Neural cell (in vitro differentiated cells): ENCODE measurements at regions not wholly inside any gene's neighbourhood (a gene's known extent, or its start where the extent isn't known, plus 50 kb on each side); places are given as distances from the start of the nearest gene placed in this dataset.
"Not testable (repeated sequence)": the region's sequence is repeated elsewhere in the genome, so short reads cannot be mapped to it uniquely, and the experiment has no call there.

Experiments used
- H2AFZ ChIP-seq: fragments of 200-600, 300-800 bp; sonication (generic), shearing (Covaris generic); 2 replicates; pipeline ENCODE4 v1.6.0; 2014; ENCODE audit warnings: low read depth, mild to moderate bottlenecking, antibody characterized with exemption, low read length, moderate library complexity
- H3F3A ChIP-seq: fragments of 200-600 bp; shearing (Covaris generic); 2 replicates; pipeline ENCODE4 v1.6.1; 2016; ENCODE audit warnings: mild to moderate bottlenecking, moderate library complexity, mixed read lengths, antibody characterized with exemption, low read length; ENCODE audit not compliant: insufficient read depth, poor library complexity, severe bottlenecking
- H3K27ac ChIP-seq: fragments of 200-600, 300-800 bp; sonication (generic), shearing (Covaris generic); 2 replicates; pipeline ENCODE4 v1.5.1; 2014; ENCODE audit warnings: mild to moderate bottlenecking, low read length, moderate library complexity
- H3K27me3 ChIP-seq: fragments of 300-800, 200-600 bp; sonication (generic), shearing (Covaris generic); 2 replicates; pipeline ENCODE4 v1.6.0; 2014; ENCODE audit warnings: mild to moderate bottlenecking, low read depth, low read length, moderate library complexity; ENCODE audit not compliant: insufficient read depth
- H3K36me3 ChIP-seq: fragments of 300-800, 200-600 bp; sonication (generic), shearing (Covaris generic); 2 replicates; pipeline ENCODE4 v1.5.1; 2014; ENCODE audit warnings: mild to moderate bottlenecking, antibody characterized with exemption, low read length, moderate library complexity; ENCODE audit not compliant: insufficient read depth
- H3K4me2 ChIP-seq: fragments of 300-800, 200-600 bp; sonication (generic), shearing (Covaris generic); 2 replicates; pipeline ENCODE4 v1.6.0; 2014; ENCODE audit warnings: mild to moderate bottlenecking, low read length
- H3K4me3 ChIP-seq: fragments of 300-800, 200-600 bp; sonication (generic), shearing (Covaris generic); 2 replicates; pipeline ENCODE4 v1.5.1; 2014; ENCODE audit warnings: mild to moderate bottlenecking, low read length, moderate library complexity
- H3K79me2 ChIP-seq: fragments of 200-600 bp; shearing (Covaris generic); replicated peaks from 2 replicates; pipeline ENCODE4 v1.6.0; 2014; ENCODE audit warnings: mild to moderate bottlenecking, low read length, moderate library complexity; ENCODE audit not compliant: insufficient read depth
- H3K9ac ChIP-seq: fragments of 300-800, 200-600 bp; sonication (generic), shearing (Covaris generic); 2 replicates; pipeline ENCODE4 v1.6.1; 2016; ENCODE audit warnings: mild to moderate bottlenecking, low read length, mixed read lengths
- H3K9me2 ChIP-seq: fragments of 200-600 bp; shearing (Covaris generic); 2 replicates; pipeline ENCODE4 v1.6.1; 2016; ENCODE audit warnings: mild to moderate bottlenecking, low read length, mixed read lengths; ENCODE audit not compliant: insufficient read depth
- H3K9me3 ChIP-seq: fragments of 200-600, 300-800 bp; sonication (generic), shearing (Covaris generic); 2 replicates; pipeline ENCODE4 v1.6.1; 2016; ENCODE audit warnings: mild to moderate bottlenecking, mixed run types, low read length, moderate library complexity, mixed read lengths
- H4K20me1 ChIP-seq: fragments of 200-600 bp; shearing (Covaris generic); 2 replicates; pipeline ENCODE4 v1.6.1; 2016; ENCODE audit warnings: mild to moderate bottlenecking, mixed run types; ENCODE audit not compliant: insufficient read depth
- CTCF ChIP-seq: fragments of 450-650 bp; IDR thresholded peaks from 2 replicates; pipeline ENCODE4 v1.5.1; 2014; ENCODE audit warnings: antibody characterized with exemption, mild to moderate bottlenecking, moderate library complexity; ENCODE audit not compliant: poor library complexity, severe bottlenecking
- EP300 ChIP-seq: fragments of 450-650 bp; conservative IDR thresholded peaks from 2 replicates; pipeline ENCODE4 v1.6.1; 2014; ENCODE audit warnings: antibody characterized with exemption, mild to moderate bottlenecking, moderate library complexity; ENCODE audit not compliant: poor library complexity, severe bottlenecking
- EZH2 ChIP-seq: fragments of 200-600, 300-800 bp; shearing (Covaris generic), sonication (generic); IDR thresholded peaks from 2 replicates; pipeline ENCODE4 v1.6.1; 2014; ENCODE audit warnings: antibody characterized with exemption, low read length, borderline replicate concordance, mild to moderate bottlenecking; ENCODE audit not compliant: insufficient read depth, poor library complexity, severe bottlenecking
- MXI1 ChIP-seq: fragments of 450-650 bp; conservative IDR thresholded peaks from 2 replicates; pipeline ENCODE4 v1.6.1; 2014; ENCODE audit warnings: antibody characterized with exemption, mild to moderate bottlenecking; ENCODE audit not compliant: poor library complexity, severe bottlenecking
- POLR2AphosphoS5 ChIP-seq: IDR thresholded peaks from 2 replicates; pipeline ENCODE4 v1.6.1; 2012
- RAD21 ChIP-seq: fragments of 450-650 bp; conservative IDR thresholded peaks from 2 replicates; pipeline ENCODE4 v1.6.1; 2014; ENCODE audit warnings: antibody characterized with exemption, mild to moderate bottlenecking, moderate library complexity
- REST ChIP-seq: IDR thresholded peaks from 2 replicates; pipeline ENCODE4 v1.6.1; 2012; ENCODE audit warnings: borderline replicate concordance
- SMC3 ChIP-seq: fragments of 450-650 bp; conservative IDR thresholded peaks from 2 replicates; pipeline ENCODE4 v1.6.1; 2014; ENCODE audit warnings: antibody characterized with exemption, mild to moderate bottlenecking, moderate library complexity; ENCODE audit not compliant: poor library complexity
- TAF1 ChIP-seq: IDR thresholded peaks from 2 replicates; pipeline ENCODE4 v1.6.1; 2012; ENCODE audit warnings: low read depth

- not testable (repeated sequence) for H2AFZ ChIP-seq, H3K79me2 ChIP-seq, H4K20me1 ChIP-seq, H3F3A ChIP-seq, H3K4me2 ChIP-seq, H3K27ac ChIP-seq, H3K9ac ChIP-seq, H3K36me3 ChIP-seq, H3K9me2 ChIP-seq, H3K27me3 ChIP-seq, H3K9me3 ChIP-seq, H3K4me3 ChIP-seq
Observed at GRCh38 chr18:38489721-38490120, 924.1 kb upstream of the CELF4 start.

- no peak for TF ChIP-seq SMC3
- TF ChIP-seq TAF1 = no peak
- no peak for TF ChIP-seq REST
- TF ChIP-seq RAD21 = no peak
- no peak for TF ChIP-seq EP300
- TF ChIP-seq POLR2AphosphoS5 = no peak
- no peak for TF ChIP-seq CTCF
- no peak for TF ChIP-seq EZH2
- no peak overlapping the region for H3K4me2 ChIP-seq
- H4K20me1 ChIP-seq = no peaks in the 10 kb centered on the region
- no peak overlapping the region for H3K9ac ChIP-seq
- H2AFZ ChIP-seq = no peak overlapping the region
- H3K9me2 ChIP-seq = no peaks in the 10 kb centered on the region
- no peaks in the 10 kb centered on the region for H3K9me3 ChIP-seq
- H3K79me2 ChIP-seq = no peaks in the 10 kb centered on the region
- no peaks in the 10 kb centered on the region for H3K27me3 ChIP-seq
- H3F3A ChIP-seq = no peaks in the 10 kb centered on the region
- H3K36me3 ChIP-seq = no peaks in the 10 kb centered on the region
- H3K27ac ChIP-seq = no peak overlapping the region
- H3K4me3 ChIP-seq = no peak overlapping the region
Observed at GRCh38 chr18:38487521-38487920, 921.9 kb upstream of the CELF4 start.

DNA sequence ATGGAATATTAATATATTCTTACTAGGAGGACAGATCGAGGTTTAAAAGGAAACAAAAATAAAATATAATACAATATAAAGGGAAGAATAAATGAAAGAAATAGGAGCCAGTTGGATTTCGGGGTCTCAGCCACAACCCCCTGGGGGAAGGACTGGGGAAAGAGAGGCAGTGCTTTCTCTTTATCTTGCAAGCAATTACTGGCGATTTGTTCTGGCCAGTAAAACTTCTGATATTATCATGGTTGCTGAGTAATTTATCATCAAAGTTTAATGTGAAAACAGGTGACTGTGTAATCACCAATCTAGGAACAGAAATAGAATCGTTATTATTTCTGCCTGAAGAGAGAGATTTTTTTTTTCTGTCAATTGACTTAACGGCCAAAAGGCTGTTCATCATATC, 917.7 kb upstream of the CELF4 start:
- Histone ChIP-seq H3K9me3 (no peaks in the 10 kb centered on the region), H3F3A (no peaks in the 10 kb centered on the region), H3K79me2 (no peaks in the 10 kb centered on the region)

More for the DNA sequence above, 917.7 kb upstream of the CELF4 start:
- no peak overlapping the region for H2AFZ ChIP-seq
- H3K27ac ChIP-seq = no peak overlapping the region
- H3K36me3 ChIP-seq = no peaks in the 10 kb centered on the region
- H3K4me2 ChIP-seq = no peak overlapping the region
- H3K27me3 ChIP-seq = no peaks in the 10 kb centered on the region
- no peaks in the 10 kb centered on the region for H4K20me1 ChIP-seq
- no peaks in the 10 kb centered on the region for H3K9me2 ChIP-seq
- H3K4me3 ChIP-seq = no peak overlapping the region
- TF ChIP-seq POLR2AphosphoS5 (no peak), CTCF (no peak), EZH2 (no peak), SMC3 (no peak), RAD21 (no peak), EP300 (no peak), REST (no peak), MXI1 (no peak), TAF1 (no peak)
- no peak overlapping the region for H3K9ac ChIP-seq
